Keratinocyte (primary cell): ENCODE measurements at regions not wholly inside any gene's neighbourhood (a gene's known extent, or its start where the extent isn't known, plus 50 kb on each side); places are given as distances from the start of the nearest gene placed in this dataset.

Experiments used
- DNase-seq: peaks from one replicate; pipeline ENCODE4 v3.0.0-alpha.2; 2011; ENCODE audit warnings: low read depth, missing footprints, low spot score
- FAIRE-seq: peaks from 2 replicates; lab custom pipeline; 2011; peaks lifted over from hg19 to GRCh38; lab: Jason Lieb, UNC
- H2AFZ ChIP-seq: 2 replicates; pipeline ENCODE4 v1.6.0; 2012; ENCODE audit warnings: low read length, control low read depth, inconsistent platforms; ENCODE audit not compliant: control insufficient read depth
- H3K27ac ChIP-seq: 2 replicates; pipeline ENCODE4 v1.5.1; 2011; ENCODE audit warnings: low read length; ENCODE audit not compliant: control insufficient read depth, insufficient read depth
- H3K27me3 ChIP-seq: 3 replicates; pipeline ENCODE4 v1.6.0; 2011; ENCODE audit warnings: low read length; ENCODE audit not compliant: control insufficient read depth, insufficient read depth; ENCODE audit errors: extremely low read depth
- H3K36me3 ChIP-seq, 2 experiments: 2 replicates in 1 of 2; 3 replicates in 1 of 2; pipeline ENCODE4 v1.5.1; 2011; ENCODE audit warnings: low read length in 2 of 2, mild to moderate bottlenecking in 1 of 2; ENCODE audit not compliant: control insufficient read depth in 2 of 2, insufficient read depth in 2 of 2; ENCODE audit errors: extremely low read depth in 1 of 2
- H3K4me1 ChIP-seq: 3 replicates; pipeline ENCODE4 v1.5.1; 2011; ENCODE audit warnings: low read length; ENCODE audit not compliant: control insufficient read depth, insufficient read depth; ENCODE audit errors: extremely low read depth
- H3K4me2 ChIP-seq: 3 replicates; pipeline ENCODE4 v1.6.0; 2011; ENCODE audit warnings: low read depth, low read length; ENCODE audit not compliant: control insufficient read depth, insufficient read depth; ENCODE audit errors: extremely low read depth
- H3K4me3 ChIP-seq, 3 experiments: fragments of 200-600 bp in 1 of 3; sonication (generic) in 1 of 3; 2 replicates in 2 of 3; 3 replicates in 1 of 3; pipeline ENCODE4 v1.5.1; 2011 to 2016; ENCODE audit warnings: low read length in 3 of 3, mild to moderate bottlenecking in 3 of 3, control low read depth in 2 of 3, inconsistent platforms in 1 of 3, low read depth in 1 of 3, mixed read lengths in 1 of 3, mixed run types in 1 of 3, moderate library complexity in 1 of 3; ENCODE audit not compliant: control insufficient read depth in 2 of 3, insufficient read depth in 2 of 3; ENCODE audit errors: extremely low read depth in 1 of 3
- H3K79me2 ChIP-seq: 2 replicates; pipeline ENCODE4 v1.6.0; 2012; ENCODE audit warnings: low read length; ENCODE audit not compliant: control insufficient read depth, insufficient read depth
- H3K9ac ChIP-seq: 3 replicates; pipeline ENCODE4 v1.6.0; 2011; ENCODE audit warnings: low read length; ENCODE audit not compliant: control insufficient read depth, insufficient read depth; ENCODE audit errors: extremely low read depth
- H3K9me1 ChIP-seq: 3 replicates; pipeline ENCODE4 v1.6.0; 2011; ENCODE audit warnings: low read length; ENCODE audit not compliant: control insufficient read depth, insufficient read depth; ENCODE audit errors: extremely low read depth
- H3K9me3 ChIP-seq: 2 replicates; pipeline ENCODE4 v1.5.1; 2012; ENCODE audit warnings: low read depth, low read length; ENCODE audit not compliant: control insufficient read depth
- H4K20me1 ChIP-seq: 3 replicates; pipeline ENCODE4 v1.6.0; 2011; ENCODE audit warnings: low read length; ENCODE audit not compliant: control insufficient read depth, insufficient read depth; ENCODE audit errors: extremely low read depth
- EZH2 ChIP-seq: IDR thresholded peaks from one replicate; pipeline ENCODE4 v1.6.1; 2012; ENCODE audit warnings: inconsistent platforms, mild to moderate bottlenecking, low read length, moderate library complexity
- dilution Hi-C: fragments of 300-500 bp; cut with MboI; formaldehyde crosslinking; loops from one replicate; pipeline ENCODE4 v1.7.0; 2020; ENCODE audit warnings: low sequenced_read_pairs; ENCODE audit not compliant: extremely low pct_ligation_motif_present
- TF ChIP-seq, protein P1 (sequence below), 3 experiments: IDR thresholded peaks in 1 of 3; conservative IDR thresholded peaks in 1 of 3; optimal IDR thresholded peaks in 1 of 3; 2 replicates in 2 of 3; 3 replicates in 1 of 3; pipeline versions ENCODE3 to v1.5.1; 2011; ENCODE audit warnings: low read length in 3 of 3, mild to moderate bottlenecking in 3 of 3, moderate library complexity in 2 of 3, control low read depth in 1 of 3, inconsistent platforms in 1 of 3; ENCODE audit not compliant: insufficient read depth in 2 of 3; ENCODE audit errors: extremely low read depth in 1 of 3

DNA sequence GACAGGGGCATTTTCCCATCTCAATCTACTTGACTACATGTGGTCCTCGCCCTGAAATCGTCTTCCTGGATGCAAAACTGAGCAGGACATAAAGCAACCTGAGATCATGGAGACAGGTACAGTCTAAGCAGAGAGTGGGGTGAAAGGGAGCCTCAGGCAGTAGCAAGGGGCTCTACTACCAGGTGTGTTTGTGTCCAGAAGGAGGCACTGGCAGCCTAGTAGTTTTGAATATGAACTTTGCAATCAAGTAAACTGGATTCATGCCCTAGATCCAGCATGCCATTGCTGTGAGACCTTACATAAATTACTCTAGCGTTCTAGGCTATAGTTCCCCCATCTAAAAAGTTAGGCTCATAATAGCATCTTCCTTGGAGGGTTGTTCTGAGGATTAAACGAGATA is 147.4 kb downstream of the TXNL1 start:
- no peaks in the 10 kb centered on the region for H3K9me1 ChIP-seq
- H3K27ac ChIP-seq = no peak overlapping the region
- H3K79me2 ChIP-seq = no peaks in the 10 kb centered on the region
- no peak overlapping the region for H2AFZ ChIP-seq
- FAIRE-seq (no peak), DNase-seq (no peak)
- H3K4me2 ChIP-seq = no peak overlapping the region
- H4K20me1 ChIP-seq = no peaks in the 10 kb centered on the region
- H3K36me3 ChIP-seq = no peaks in the 10 kb centered on the region
- H3K4me1 ChIP-seq = no peaks in the 10 kb centered on the region
- dilution Hi-C loops = no loop called here
- H3K9me3 ChIP-seq = no peaks in the 10 kb centered on the region
- H3K9ac ChIP-seq = no peak overlapping the region
- TF ChIP-seq, protein P1, sequence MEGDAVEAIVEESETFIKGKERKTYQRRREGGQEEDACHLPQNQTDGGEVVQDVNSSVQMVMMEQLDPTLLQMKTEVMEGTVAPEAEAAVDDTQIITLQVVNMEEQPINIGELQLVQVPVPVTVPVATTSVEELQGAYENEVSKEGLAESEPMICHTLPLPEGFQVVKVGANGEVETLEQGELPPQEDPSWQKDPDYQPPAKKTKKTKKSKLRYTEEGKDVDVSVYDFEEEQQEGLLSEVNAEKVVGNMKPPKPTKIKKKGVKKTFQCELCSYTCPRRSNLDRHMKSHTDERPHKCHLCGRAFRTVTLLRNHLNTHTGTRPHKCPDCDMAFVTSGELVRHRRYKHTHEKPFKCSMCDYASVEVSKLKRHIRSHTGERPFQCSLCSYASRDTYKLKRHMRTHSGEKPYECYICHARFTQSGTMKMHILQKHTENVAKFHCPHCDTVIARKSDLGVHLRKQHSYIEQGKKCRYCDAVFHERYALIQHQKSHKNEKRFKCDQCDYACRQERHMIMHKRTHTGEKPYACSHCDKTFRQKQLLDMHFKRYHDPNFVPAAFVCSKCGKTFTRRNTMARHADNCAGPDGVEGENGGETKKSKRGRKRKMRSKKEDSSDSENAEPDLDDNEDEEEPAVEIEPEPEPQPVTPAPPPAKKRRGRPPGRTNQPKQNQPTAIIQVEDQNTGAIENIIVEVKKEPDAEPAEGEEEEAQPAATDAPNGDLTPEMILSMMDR (optimal IDR thresholded peaks at IDR 0.05 in 1 of 3, IDR thresholded peaks at IDR 0.05 in 1 of 3, conservative IDR thresholded peaks at IDR 0.05 in 1 of 3; ENCODE audit: extremely low read depth in 1 of 3, insufficient read depth in 2 of 3, low read length in 3 of 3) = no peak
- TF ChIP-seq EZH2 = no peak
- no peaks in the 10 kb centered on the region for H3K27me3 ChIP-seq
- no peak overlapping the region for H3K4me3 ChIP-seq

DNA sequence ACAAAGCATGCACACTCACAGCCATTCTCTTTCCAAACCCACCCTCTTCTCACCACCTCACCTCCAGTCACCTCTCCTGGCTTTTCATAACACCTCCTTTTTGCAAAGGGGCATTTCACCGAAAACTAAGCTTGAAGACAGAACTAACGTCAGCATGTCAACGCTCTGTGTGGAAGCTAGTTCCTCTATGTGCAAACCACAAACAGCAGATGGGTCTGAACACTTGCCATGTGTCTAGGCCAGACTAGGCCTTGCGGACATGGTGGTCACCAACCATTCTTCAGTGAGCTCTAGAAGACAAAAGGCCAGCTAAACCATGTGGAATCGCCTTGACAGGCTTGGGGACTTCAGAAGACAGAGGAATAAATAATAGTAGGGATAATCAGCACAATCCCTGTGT is 148.5 kb downstream of the TXNL1 start:
- Histone ChIP-seq H3K27ac (no peak overlapping the region), H3K36me3 (no peaks in the 10 kb centered on the region), H3K27me3 (no peaks in the 10 kb centered on the region), H3K9ac (no peak overlapping the region), H3K4me3 (no peak overlapping the region), H3K9me3 (no peaks in the 10 kb centered on the region), H4K20me1 (no peaks in the 10 kb centered on the region), H3K4me1 (no peaks in the 10 kb centered on the region), H2AFZ (no peak overlapping the region), H3K79me2 (no peaks in the 10 kb centered on the region), H3K4me2 (no peak overlapping the region), H3K9me1 (no peaks in the 10 kb centered on the region)
- dilution Hi-C loops = no loop called here
- DNase-seq = no peak
- TF ChIP-seq, protein P1 (optimal IDR thresholded peaks at IDR 0.05 in 1 of 3, IDR thresholded peaks at IDR 0.05 in 1 of 3, conservative IDR thresholded peaks at IDR 0.05 in 1 of 3; ENCODE audit: extremely low read depth in 1 of 3, insufficient read depth in 2 of 3, low read length in 3 of 3) = no peak
- TF ChIP-seq EZH2 = no peak
- FAIRE-seq = no peak
